HG03521 (cell line): ENCODE measurements at regions not wholly inside any gene's neighbourhood (a gene's known extent, or its start where the extent isn't known, plus 50 kb on each side); places are given as distances from the start of the nearest gene placed in this dataset.
A peak's percentile ranks its signal among the peaks of the same experiment; 100 is the strongest.

Experiments used
- ATAC-seq: cut with Tn5 transposase; IDR thresholded peaks from one replicate; pipeline ENCODE4 v1.9.1; 2021; ENCODE audit warnings: mild to moderate bottlenecking, moderate library complexity; ENCODE audit not compliant: unreplicated experiment

DNA sequence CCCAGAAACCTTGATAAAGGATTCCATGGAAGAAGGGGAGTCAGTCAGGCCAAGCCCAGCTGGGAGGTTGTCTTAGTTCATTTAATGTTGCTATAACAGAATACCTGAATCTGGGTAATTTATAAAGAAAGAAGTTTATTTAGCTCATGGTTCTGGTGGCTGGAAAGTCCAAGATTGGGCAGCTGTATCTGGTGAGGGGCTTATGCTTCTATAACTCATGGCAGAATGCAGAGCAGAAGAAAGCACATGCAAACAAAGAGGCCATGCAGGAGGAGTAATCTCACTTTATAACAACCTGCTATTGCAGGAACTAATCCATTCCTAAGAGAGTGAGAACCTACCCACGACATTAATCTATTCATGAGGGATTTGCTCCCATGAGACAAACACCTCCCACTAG is 54.2 kb upstream of the ANKRD1 start:
- no peak for ATAC-seq

GRCh38 chr10:90977162-90977854 is 56.4 kb upstream of the ANKRD1 start:
- ATAC-seq, result peak; percentile 38

DNA sequence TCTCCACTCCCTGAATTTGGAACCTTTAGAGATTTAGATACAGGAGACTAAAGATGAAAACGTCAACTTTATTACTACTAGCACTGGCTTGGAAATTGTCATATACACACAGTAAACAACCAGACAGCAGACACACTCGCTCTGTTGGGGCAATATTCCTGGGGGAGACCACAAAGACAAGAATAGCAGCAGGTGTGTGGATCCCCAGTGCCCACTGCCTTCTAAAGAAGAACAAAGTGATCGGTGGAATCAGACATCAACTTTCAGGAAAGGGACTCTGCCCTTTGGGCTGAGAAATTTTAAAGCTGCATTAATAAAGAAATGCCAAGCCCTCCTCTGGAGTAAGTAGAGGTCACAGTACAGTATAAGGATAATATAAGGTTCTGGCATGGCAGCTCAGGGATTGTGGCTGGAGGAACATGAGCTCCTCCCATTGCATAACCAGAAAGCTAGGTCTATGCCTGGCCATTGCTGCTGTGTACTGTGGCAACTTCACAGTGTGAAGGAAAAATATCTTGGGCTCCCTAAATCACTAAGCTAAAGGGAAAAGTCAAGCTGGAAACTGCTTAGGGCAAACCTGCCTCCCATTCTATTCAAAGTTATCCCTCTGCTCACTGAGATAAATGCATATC is 57.1 kb upstream of the ANKRD1 start:
- no peak for ATAC-seq

GRCh38 chr10:90982406-90983008 is 61.6 kb upstream of the ANKRD1 start:
- ATAC-seq, result no peak

DNA sequence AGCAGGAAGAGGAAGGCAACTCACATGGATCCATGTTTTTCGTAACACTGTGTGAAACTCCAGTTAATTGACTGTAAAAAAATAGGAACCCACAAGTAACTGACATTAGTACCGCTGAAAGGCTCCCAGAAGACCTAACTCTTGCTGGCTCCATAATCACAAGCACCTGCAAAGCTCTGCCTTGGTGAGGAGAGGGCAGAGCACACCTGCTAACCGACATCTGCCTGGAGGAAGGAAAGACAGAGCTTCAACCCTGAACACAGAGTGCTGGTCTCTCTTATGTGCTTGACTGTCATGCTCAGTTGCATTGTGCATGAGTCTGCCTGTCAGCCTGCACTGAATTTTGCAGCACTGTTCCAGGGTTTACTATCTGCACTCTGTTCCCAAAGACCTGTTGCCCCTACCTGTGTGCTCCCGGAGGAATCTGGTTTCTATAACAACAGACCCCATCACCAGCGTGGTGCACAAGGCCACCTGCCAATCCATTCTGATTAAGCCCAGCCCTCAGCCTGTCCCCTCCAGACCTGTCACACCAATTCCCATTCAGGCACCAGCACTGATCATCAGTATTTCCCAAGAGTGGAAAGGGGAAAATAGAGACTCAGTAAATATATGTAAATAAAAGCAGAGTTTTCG is 63.1 kb upstream of the ANKRD1 start:
- no peak for ATAC-seq

DNA sequence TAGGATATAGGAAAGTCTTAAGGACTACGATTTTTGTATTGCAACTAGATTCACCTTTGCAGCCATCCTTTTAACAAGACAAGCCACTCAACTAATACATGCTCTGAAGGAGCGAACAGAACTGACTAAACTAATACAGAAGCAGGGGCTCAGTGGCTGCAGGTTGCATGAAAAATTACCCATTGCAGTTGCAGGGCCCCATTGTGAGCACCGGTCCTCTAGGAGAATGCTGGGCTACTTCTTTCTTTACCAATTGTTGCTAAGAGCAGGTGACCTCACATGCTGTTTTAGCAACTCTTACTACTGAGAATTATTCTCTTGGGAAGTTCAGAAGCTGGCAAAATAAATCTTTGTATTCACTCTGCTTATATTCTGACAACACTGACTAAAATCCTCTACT is 64.0 kb upstream of the ANKRD1 start:
- no peak for ATAC-seq

DNA sequence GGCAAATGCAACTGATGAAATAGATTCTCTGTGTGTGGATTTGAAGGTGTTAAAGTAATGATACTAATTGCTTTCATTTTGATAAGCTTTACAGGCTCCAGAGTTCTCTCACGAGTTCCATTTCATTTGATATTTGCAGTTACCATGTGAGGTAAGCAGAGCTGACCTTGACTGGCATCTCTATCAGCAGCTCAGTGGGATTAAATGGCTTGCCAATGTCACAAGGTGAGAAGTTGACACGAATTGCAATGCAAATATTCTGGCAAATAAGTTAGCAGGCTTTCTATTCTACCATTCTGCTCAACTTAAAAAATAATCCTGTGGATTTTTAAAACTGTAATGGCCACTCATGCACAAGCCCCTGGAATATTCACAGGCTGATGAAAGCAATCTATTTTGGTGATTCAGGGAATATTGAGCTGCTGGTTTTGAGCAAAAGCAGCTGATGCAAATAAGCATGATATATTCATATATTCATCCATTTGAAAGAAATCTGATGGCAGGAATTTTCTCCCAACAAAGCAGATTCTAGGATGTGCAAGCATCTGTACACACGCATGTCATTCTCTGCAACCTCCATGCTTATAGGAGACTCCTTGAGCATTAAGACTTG is 64.5 kb upstream of the ANKRD1 start:
- no peak for ATAC-seq

GRCh38 chr10:90986136-90986760 is 65.4 kb upstream of the ANKRD1 start:
- no peak for ATAC-seq

GRCh38 chr10:90986870-90987269 is 66.0 kb upstream of the ANKRD1 start:
- no peak for ATAC-seq

DNA sequence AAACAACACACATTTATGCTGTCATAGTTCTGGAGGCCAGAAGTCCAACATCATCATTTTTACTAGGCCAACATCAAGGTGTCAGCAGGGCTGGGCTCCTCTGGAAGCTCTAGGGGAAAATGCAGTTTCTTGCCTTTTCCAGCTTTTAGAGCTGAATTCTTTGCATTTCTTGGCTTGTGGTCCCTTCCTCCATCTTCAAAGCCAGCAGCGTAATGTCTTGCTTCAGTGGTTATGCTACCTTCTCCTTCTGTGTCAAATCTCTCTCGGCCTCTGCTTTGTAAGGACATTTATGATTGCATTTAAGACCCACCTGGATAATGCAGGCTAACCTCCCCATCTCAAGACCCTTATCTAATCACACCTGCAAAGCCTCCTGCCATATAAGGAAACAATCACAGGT is 66.5 kb upstream of the ANKRD1 start:
- ATAC-seq, result no peak

DNA sequence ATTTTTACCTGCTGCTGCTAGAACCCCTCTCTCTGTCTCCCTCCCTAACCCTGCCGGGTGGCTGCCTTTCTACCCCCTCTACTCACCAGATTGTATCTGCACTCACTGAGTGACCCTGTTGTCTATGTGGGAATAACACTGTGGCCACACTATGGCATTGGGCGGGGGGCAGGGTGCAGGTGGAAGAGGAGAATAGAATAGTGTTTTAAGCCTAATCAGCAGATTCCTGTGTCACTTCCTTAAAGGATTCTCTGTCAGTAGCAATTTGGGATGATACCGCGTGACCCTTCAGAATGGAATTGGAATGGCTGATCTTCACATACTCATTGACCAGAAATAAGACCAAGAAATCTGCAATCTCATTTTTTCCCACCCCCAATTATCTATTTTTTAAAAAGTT is 67.1 kb upstream of the ANKRD1 start:
- no peak for ATAC-seq

DNA sequence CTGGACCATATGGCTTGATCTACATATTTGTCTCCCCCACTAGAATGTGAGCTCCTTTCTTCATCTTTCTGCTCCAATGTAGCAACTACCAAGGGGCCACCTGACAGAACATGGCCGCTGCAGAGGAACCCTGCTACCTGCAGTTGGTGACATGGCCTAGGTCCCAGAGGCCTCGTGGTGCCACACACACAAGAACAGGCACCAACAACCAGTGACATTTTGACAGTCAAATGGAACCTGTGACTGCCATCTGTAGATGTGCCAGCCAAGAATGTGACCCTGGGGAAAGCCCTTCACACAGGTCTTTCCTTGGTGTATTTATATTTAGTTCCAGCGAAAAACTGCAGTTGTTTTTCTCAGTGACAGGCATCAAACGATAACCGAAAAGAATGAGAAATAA is 67.9 kb upstream of the ANKRD1 start:
- no peak for ATAC-seq

DNA sequence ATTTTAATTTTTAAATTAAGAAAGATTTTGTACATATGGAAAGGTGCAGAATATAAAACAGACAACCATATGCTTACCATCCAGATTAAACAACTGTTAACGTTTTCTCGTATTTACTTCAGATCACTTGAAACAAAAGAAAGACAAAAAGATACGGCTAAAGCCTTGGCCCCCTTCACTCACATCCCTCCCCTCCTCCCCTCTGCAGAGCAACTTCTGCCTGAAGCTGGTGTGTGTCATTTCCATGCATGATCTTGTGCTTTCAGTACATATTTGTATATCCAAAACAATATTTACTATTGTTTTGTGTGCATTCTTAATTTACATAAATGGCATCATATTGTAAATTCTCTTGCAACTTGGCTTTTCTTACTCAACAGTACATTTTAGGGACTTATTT is 68.5 kb upstream of the ANKRD1 start:
- no peak for ATAC-seq

- no peak for ATAC-seq
These were observed 71.6 kb upstream of the ANKRD1 start for GRCh38 chr10:90992462-90992861.

GRCh38 chr10:90993340-90993739 is 72.5 kb upstream of the ANKRD1 start:
- no peak for ATAC-seq

DNA sequence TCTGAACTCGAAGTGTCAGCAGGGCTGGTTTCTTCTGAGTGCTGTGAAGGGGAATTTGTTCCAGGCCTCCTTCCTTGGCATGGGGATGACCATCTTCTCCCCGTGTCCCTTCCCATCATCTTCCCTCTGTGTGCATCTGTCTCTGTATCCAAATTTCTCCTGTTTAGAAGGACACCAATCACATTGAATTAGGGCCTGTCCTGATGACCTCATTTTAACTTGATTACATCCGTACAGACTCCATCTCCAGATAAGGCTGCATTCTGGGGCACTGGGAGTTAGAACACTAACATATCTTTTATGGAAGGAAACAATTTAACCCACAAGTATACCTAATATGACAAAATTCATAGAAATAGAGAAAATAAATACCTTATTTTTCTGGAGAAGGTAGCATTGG is 76.8 kb upstream of the ANKRD1 start:
- no peak for ATAC-seq

GRCh38 chr10:90998733-90999511 is 78.0 kb upstream of the ANKRD1 start:
- peak; percentile 15 for ATAC-seq

GRCh38 chr10:90999512-91000172 is 78.8 kb upstream of the ANKRD1 start:
- ATAC-seq, result peak; percentile 68

- no peak for ATAC-seq
These were observed 79.6 kb upstream of the ANKRD1 start for GRCh38 chr10:91000470-91000869.

DNA sequence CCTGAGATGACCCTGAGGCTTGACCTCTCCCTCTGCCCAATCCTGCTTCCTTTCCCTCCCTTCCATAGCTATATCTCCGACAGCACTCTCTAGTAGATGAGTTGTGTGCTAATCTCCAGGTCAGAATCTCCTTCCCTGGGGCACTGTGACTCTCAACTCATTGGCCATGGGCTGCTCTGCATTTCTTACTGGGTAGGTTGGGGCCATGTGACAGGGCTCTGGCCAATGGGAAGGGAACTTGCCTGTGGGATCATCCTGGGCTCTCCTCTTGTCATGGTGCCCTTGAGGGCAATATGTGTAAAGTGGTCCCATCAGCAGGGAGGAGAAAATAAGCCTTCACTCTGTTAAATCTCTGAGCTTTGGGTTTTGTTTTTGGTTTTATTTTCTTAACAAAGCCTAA is 80.1 kb upstream of the ANKRD1 start:
- no peak for ATAC-seq
